HG03432 (cell line): ENCODE measurements at regions not wholly inside any gene's neighbourhood (a gene's known extent, or its start where the extent isn't known, plus 50 kb on each side); places are given as distances from the start of the nearest gene placed in this dataset.
"Not testable (repeated sequence)": the region's sequence is repeated elsewhere in the genome, so short reads cannot be mapped to it uniquely, and the experiment has no call there.

ENCODE experiments used
- ATAC-seq: cut with Tn5 transposase; IDR thresholded peaks from one replicate; pipeline ENCODE4 v1.9.1; 2021; ENCODE audit warnings: mild to moderate bottlenecking, moderate library complexity; ENCODE audit not compliant: unreplicated experiment

- ATAC-seq = no peak
Measured at GRCh38 chr6:155807243-155807642, 351.6 kb upstream of the NOX3 start.

GRCh38 chr6:155801046-155801445, 345.4 kb upstream of the NOX3 start:
- no peak for ATAC-seq

GRCh38 chr6:155798876-155799275, 343.2 kb upstream of the NOX3 start:
- not testable (repeated sequence) for ATAC-seq

GRCh38 chr6:155795173-155795796, 339.6 kb upstream of the NOX3 start:
- ATAC-seq = no peak

GRCh38 chr6:155791891-155792290, 336.3 kb upstream of the NOX3 start:
- ATAC-seq = no peak

GRCh38 chr6:155791186-155791585, 335.5 kb upstream of the NOX3 start:
- no peak for ATAC-seq

- ATAC-seq = no peak
Measured at GRCh38 chr6:155787168-155787567, 331.5 kb upstream of the NOX3 start.

- no peak for ATAC-seq
Measured at GRCh38 chr6:155786528-155786927, 330.9 kb upstream of the NOX3 start.

GRCh38 chr6:155782739-155783459, 327.3 kb upstream of the NOX3 start:
- ATAC-seq = no peak

GRCh38 chr6:155782320-155782731, 326.7 kb upstream of the NOX3 start:
- no peak for ATAC-seq

GRCh38 chr6:155779456-155779855, 323.8 kb upstream of the NOX3 start:
- ATAC-seq = no peak

GRCh38 chr6:155778336-155778735, 322.7 kb upstream of the NOX3 start:
- ATAC-seq = no peak

- ATAC-seq = no peak
Measured at GRCh38 chr6:155771822-155772221, 316.2 kb upstream of the NOX3 start.

GRCh38 chr6:155770856-155771255, 315.2 kb upstream of the NOX3 start:
- no peak for ATAC-seq

- ATAC-seq = no peak
Measured at GRCh38 chr6:155770313-155770712, 314.7 kb upstream of the NOX3 start.

GRCh38 chr6:155765275-155766194, 309.9 kb upstream of the NOX3 start:
- no peak for ATAC-seq

- no peak for ATAC-seq
Measured at GRCh38 chr6:155762649-155763048, 307.0 kb upstream of the NOX3 start.

GRCh38 chr6:155755452-155755851, 299.8 kb upstream of the NOX3 start:
- no peak for ATAC-seq

GRCh38 chr6:155748778-155749177, 293.1 kb upstream of the NOX3 start:
- ATAC-seq = not testable (repeated sequence)

GRCh38 chr6:155747491-155747890, 291.9 kb upstream of the NOX3 start:
- ATAC-seq = no peak

- no peak for ATAC-seq
Measured at GRCh38 chr6:155740781-155741399, 285.3 kb upstream of the NOX3 start.
